SK-N-SH (cell line): ENCODE measurements at regions not wholly inside any gene's neighbourhood (a gene's known extent, or its start where the extent isn't known, plus 50 kb on each side); places are given as distances from the start of the nearest gene placed in this dataset.

Experiments
- EP300 ChIP-seq, 2 experiments: IDR thresholded peaks; 2 replicates each; pipeline versions ENCODE4 v1.4.0 to v1.6.1; 2012; ENCODE audit warnings: borderline replicate concordance in 1 of 2, low read depth in 1 of 2, low read length in 1 of 2
- GATA2 ChIP-seq: sonication (generic); formaldehyde crosslinking; IDR thresholded peaks from 2 replicates; pipeline ENCODE4 v1.5.0; 2020; ENCODE audit warnings: mild to moderate bottlenecking, missing genetic modification reagents
- MEF2A ChIP-seq: IDR thresholded peaks from 2 replicates; pipeline ENCODE4 v1.4.0; 2012; ENCODE audit warnings: low read depth, borderline replicate concordance
- NFIC ChIP-seq: IDR thresholded peaks from 2 replicates; pipeline ENCODE4 v1.4.0; 2012; ENCODE audit warnings: borderline replicate concordance
- TF ChIP-seq, protein P1 (sequence below): fragments of 200-600 bp; sonication (generic); IDR thresholded peaks from 2 replicates; pipeline ENCODE4 v1.6.1; 2017; ENCODE audit warnings: antibody characterized with exemption, mild to moderate bottlenecking, moderate library complexity
- TF ChIP-seq, protein P2 (sequence below): IDR thresholded peaks from 2 replicates; pipeline ENCODE4; 2012
- TF ChIP-seq, protein P3 (sequence below): IDR thresholded peaks from 2 replicates; pipeline ENCODE4 v1.6.1; 2012; ENCODE audit warnings: mild to moderate bottlenecking, low read depth, low read length, moderate library complexity
- TF ChIP-seq, protein P4 (sequence below): fragments of 150-350 bp; IDR thresholded peaks from 2 replicates; pipeline ENCODE4 v1.6.1; 2016; ENCODE audit warnings: mild to moderate bottlenecking, low read depth, low read length

DNA sequence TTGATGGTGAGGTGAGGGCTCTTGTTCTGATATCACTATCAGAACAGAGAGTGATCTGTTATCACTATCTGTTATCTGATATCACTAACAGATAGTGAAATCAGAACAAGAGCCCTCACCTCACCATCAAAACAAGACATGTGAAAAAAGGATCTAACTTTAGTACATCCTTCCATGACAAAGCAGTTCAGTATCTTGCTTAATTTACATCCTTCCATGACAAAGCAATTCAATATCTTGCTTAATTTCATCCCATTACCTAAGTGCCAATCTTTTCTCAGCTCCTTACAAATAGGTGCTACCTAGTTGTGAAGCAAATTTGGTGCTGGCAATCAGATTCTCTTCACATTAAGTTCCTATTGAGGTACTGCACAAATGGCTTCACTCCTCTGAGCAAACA lies 1865.6 kb upstream of the FLRT2 start:
- TF ChIP-seq EP300 (IDR thresholded peaks at IDR 0.05; ENCODE audit: borderline replicate concordance in 1 of 2, low read depth in 1 of 2, low read length in 1 of 2) (no peak), GATA2 (CRISPR knock-in tag) (no peak), MEF2A (no peak), NFIC (no peak)
- TF ChIP-seq, protein P1, sequence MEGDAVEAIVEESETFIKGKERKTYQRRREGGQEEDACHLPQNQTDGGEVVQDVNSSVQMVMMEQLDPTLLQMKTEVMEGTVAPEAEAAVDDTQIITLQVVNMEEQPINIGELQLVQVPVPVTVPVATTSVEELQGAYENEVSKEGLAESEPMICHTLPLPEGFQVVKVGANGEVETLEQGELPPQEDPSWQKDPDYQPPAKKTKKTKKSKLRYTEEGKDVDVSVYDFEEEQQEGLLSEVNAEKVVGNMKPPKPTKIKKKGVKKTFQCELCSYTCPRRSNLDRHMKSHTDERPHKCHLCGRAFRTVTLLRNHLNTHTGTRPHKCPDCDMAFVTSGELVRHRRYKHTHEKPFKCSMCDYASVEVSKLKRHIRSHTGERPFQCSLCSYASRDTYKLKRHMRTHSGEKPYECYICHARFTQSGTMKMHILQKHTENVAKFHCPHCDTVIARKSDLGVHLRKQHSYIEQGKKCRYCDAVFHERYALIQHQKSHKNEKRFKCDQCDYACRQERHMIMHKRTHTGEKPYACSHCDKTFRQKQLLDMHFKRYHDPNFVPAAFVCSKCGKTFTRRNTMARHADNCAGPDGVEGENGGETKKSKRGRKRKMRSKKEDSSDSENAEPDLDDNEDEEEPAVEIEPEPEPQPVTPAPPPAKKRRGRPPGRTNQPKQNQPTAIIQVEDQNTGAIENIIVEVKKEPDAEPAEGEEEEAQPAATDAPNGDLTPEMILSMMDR, result no peak
- TF ChIP-seq, protein P2, sequence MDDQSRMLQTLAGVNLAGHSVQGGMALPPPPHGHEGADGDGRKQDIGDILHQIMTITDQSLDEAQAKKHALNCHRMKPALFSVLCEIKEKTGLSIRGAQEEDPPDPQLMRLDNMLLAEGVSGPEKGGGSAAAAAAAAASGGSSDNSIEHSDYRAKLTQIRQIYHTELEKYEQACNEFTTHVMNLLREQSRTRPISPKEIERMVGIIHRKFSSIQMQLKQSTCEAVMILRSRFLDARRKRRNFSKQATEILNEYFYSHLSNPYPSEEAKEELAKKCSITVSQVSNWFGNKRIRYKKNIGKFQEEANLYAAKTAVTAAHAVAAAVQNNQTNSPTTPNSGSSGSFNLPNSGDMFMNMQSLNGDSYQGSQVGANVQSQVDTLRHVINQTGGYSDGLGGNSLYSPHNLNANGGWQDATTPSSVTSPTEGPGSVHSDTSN, result no peak
- TF ChIP-seq, protein P3, sequence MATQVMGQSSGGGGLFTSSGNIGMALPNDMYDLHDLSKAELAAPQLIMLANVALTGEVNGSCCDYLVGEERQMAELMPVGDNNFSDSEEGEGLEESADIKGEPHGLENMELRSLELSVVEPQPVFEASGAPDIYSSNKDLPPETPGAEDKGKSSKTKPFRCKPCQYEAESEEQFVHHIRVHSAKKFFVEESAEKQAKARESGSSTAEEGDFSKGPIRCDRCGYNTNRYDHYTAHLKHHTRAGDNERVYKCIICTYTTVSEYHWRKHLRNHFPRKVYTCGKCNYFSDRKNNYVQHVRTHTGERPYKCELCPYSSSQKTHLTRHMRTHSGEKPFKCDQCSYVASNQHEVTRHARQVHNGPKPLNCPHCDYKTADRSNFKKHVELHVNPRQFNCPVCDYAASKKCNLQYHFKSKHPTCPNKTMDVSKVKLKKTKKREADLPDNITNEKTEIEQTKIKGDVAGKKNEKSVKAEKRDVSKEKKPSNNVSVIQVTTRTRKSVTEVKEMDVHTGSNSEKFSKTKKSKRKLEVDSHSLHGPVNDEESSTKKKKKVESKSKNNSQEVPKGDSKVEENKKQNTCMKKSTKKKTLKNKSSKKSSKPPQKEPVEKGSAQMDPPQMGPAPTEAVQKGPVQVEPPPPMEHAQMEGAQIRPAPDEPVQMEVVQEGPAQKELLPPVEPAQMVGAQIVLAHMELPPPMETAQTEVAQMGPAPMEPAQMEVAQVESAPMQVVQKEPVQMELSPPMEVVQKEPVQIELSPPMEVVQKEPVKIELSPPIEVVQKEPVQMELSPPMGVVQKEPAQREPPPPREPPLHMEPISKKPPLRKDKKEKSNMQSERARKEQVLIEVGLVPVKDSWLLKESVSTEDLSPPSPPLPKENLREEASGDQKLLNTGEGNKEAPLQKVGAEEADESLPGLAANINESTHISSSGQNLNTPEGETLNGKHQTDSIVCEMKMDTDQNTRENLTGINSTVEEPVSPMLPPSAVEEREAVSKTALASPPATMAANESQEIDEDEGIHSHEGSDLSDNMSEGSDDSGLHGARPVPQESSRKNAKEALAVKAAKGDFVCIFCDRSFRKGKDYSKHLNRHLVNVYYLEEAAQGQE, result no peak
- TF ChIP-seq, protein P4, sequence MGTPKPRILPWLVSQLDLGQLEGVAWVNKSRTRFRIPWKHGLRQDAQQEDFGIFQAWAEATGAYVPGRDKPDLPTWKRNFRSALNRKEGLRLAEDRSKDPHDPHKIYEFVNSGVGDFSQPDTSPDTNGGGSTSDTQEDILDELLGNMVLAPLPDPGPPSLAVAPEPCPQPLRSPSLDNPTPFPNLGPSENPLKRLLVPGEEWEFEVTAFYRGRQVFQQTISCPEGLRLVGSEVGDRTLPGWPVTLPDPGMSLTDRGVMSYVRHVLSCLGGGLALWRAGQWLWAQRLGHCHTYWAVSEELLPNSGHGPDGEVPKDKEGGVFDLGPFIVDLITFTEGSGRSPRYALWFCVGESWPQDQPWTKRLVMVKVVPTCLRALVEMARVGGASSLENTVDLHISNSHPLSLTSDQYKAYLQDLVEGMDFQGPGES, result no peak
